Breast epithelium (tissue), 3 donors: ENCODE measurements at regions not wholly inside any gene's neighbourhood (a gene's known extent, or its start where the extent isn't known, plus 50 kb on each side); places are given as distances from the start of the nearest gene placed in this dataset.

Source experiments
- POLR2A ChIP-seq: fragments of 450-650 bp; IDR thresholded peaks from one replicate; pipeline ENCODE4 v1.6.1; 2016; ENCODE audit warnings: antibody characterized with exemption, mild to moderate bottlenecking, moderate library complexity
- POLR2AphosphoS5 ChIP-seq, 3 donors: sonication (generic); formaldehyde crosslinking; IDR thresholded peaks; one replicate each; pipeline ENCODE4 v1.6.1; 2017; ENCODE audit warnings: antibody characterized with exemption in 3 of 3
- TF ChIP-seq, protein P1 (sequence below), 3 donors: fragments of 450-650 bp; IDR thresholded peaks; one replicate each; pipeline ENCODE4 v1.5.1; 2016 to 2017; ENCODE audit warnings: antibody characterized with exemption in 3 of 3, mild to moderate bottlenecking in 3 of 3, moderate library complexity in 3 of 3

DNA sequence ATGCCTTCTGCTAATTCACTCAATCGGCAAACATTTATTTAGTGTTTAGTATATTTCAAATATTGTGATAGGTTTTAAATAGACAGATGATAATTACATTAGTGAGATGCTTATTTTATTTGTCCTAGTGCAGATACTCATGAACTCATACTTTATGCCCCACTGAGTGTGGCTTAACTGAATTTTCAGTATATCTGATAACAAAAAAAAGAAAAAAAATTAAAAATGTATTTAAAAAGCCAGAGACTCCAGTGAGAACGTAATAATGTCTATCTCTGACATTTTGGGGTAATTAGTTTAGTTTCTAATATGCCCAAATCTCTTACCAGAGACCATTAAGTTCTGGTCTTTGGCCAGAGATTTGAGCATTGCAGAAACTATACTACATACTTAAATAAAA is 332.6 kb upstream of the CHORDC1 start:
- TF ChIP-seq POLR2A (no peak), POLR2AphosphoS5 (IDR thresholded peaks at IDR 0.05) (no peak)
- TF ChIP-seq, protein P1, sequence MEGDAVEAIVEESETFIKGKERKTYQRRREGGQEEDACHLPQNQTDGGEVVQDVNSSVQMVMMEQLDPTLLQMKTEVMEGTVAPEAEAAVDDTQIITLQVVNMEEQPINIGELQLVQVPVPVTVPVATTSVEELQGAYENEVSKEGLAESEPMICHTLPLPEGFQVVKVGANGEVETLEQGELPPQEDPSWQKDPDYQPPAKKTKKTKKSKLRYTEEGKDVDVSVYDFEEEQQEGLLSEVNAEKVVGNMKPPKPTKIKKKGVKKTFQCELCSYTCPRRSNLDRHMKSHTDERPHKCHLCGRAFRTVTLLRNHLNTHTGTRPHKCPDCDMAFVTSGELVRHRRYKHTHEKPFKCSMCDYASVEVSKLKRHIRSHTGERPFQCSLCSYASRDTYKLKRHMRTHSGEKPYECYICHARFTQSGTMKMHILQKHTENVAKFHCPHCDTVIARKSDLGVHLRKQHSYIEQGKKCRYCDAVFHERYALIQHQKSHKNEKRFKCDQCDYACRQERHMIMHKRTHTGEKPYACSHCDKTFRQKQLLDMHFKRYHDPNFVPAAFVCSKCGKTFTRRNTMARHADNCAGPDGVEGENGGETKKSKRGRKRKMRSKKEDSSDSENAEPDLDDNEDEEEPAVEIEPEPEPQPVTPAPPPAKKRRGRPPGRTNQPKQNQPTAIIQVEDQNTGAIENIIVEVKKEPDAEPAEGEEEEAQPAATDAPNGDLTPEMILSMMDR (IDR thresholded peaks at IDR 0.05), result no peak
